ENCODE measurements at regions not wholly inside any gene's neighbourhood (a gene's known extent, or its start where the extent isn't known, plus 50 kb on each side); places are given as distances from the start of the nearest gene placed in this dataset.
A peak's percentile ranks its signal among the peaks of the same experiment; 100 is the strongest.

DNA sequence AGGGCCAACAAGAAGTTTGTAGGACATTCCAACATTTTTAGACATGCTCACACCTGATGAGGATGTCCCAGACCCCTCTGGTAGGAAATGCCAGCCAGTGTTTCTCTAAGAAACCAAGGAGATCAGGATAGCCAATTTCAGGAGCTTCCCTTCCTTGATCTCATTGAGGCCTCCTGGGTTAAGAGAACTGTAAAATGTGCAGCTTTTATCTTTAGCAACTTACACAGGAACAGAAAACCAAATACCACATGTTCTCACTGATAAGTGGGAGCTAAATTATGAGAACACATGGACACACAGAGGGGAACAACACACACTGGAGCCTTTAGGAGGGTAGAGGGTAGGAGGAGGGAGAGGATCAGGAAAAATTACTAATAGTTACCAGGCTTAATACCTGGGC, 99.6 kb upstream of the MAP2 start:
- Histone ChIP-seq H3K27ac (no peak overlapping the region), H3K36me3 (no peaks in the 10 kb centered on the region), H3K4me1 (no peaks in the 10 kb centered on the region), H3K27me3 (no peaks in the 10 kb centered on the region), H3K9me3 (no peaks in the 10 kb centered on the region), H3K4me3 (no peak overlapping the region)
- TF ChIP-seq POLR2A (IDR thresholded peaks at IDR 0.05) (no peak), CTCF (IDR thresholded peaks at IDR 0.05) (no peak)
- DNase-seq: no peak

DNA sequence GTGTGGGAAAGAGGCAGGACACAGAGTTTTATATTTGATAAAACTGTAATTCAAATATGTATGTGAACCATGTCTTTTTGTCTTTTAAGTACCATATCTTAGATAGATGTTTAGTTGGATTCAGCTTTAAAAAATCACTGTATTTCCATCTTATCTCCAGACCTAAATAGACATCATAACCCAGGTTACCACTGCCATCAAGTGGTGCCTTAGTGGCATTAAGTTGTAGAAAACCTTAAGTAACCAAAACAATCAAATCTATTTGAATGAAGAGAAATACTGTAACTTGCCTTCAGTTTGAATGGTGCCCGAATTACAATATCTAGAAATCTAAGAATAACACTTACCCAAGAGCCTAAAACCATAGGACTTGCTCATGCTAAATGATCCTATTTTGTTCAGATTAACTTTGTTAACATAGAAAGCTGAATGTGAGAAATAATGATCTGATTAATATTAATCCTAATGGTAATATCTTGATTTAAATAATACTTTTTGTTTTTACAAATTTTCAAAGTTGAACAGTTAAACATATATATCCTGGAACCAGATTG, 92.5 kb upstream of the MAP2 start:
- Histone ChIP-seq H3K27ac (no peak overlapping the region), H3K4me3 (no peak overlapping the region), H3K36me3 (no peaks in the 10 kb centered on the region), H3K27me3 (no peaks in the 10 kb centered on the region), H3K4me1 (no peaks in the 10 kb centered on the region), H3K9me3 (no peaks in the 10 kb centered on the region)
- DNase-seq: no peak
- TF ChIP-seq CTCF (IDR thresholded peaks at IDR 0.05): peak in 2 of 6 experiments; percentile 14 to 18
- no peak for TF ChIP-seq POLR2A (IDR thresholded peaks at IDR 0.05)

- no peaks in the 10 kb centered on the region for H3K9me3 ChIP-seq
- no peaks in the 10 kb centered on the region for H3K36me3 ChIP-seq
- no peak overlapping the region for H3K27ac ChIP-seq
- TF ChIP-seq POLR2A (IDR thresholded peaks at IDR 0.05) (no peak), CTCF (IDR thresholded peaks at IDR 0.05) (peak in 4 of 6 experiments; percentile 66 to 75 (median 70))
- no peaks in the 10 kb centered on the region for H3K4me1 ChIP-seq
- H3K4me3 ChIP-seq: no peak overlapping the region
- DNase-seq: peak in 2 of 3 donors; percentile 16 to 67
- no peaks in the 10 kb centered on the region for H3K27me3 ChIP-seq
These were observed 89.4 kb upstream of the MAP2 start for GRCh38 chr2:209334188-209335017.

DNA sequence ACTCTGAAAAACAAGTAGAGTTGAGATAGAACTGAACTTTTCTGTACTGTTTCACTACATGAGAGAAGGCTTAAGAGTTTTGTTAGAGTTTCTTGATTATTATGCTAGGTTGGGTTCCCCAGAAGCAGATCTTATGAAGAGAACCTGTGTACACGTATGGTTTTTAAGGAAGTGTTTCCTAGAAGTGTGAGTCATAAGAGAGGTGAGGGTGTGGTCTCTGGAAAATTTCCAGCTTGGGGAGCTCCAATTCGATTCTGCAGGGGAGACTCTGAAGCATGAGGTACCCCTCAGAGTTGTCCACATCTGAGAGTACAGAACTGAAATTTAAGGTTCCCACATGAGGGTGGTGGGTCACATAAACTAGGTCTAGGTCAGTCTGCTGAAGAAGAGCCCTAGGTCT, 83.3 kb upstream of the MAP2 start:
- no peak overlapping the region for H3K4me3 ChIP-seq
- H3K27ac ChIP-seq: no peak overlapping the region
- H3K9me3 ChIP-seq: no peaks in the 10 kb centered on the region
- H3K4me1 ChIP-seq: no peaks in the 10 kb centered on the region
- TF ChIP-seq CTCF (IDR thresholded peaks at IDR 0.05) (no peak), POLR2A (IDR thresholded peaks at IDR 0.05) (no peak)
- H3K36me3 ChIP-seq: no peaks in the 10 kb centered on the region
- no peaks in the 10 kb centered on the region for H3K27me3 ChIP-seq
- no peak for DNase-seq

DNA sequence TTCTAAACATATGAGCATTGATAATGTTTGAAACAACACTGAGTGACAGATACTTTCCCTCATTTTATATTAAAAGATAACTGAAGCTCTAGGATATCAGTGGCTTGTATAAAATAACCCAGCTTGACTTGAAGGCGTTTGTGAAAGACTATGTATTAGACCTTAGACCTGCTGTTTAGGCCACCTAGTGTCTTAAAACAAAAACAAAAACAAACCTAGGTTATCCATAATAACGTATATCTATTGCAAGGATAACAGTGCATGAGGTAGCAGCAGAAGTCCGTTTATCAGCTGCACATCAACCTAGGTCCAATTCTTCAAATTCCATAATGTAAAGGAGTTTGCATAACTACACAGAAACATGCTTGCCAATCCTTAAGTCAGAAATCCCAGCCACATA, 79.5 kb upstream of the MAP2 start:
- Histone ChIP-seq H3K27me3 (no peaks in the 10 kb centered on the region), H3K4me1 (no peaks in the 10 kb centered on the region), H3K36me3 (no peaks in the 10 kb centered on the region), H3K9me3 (no peaks in the 10 kb centered on the region), H3K27ac (no peak overlapping the region), H3K4me3 (no peak overlapping the region)
- TF ChIP-seq CTCF (IDR thresholded peaks at IDR 0.05): no peak
- no peak for TF ChIP-seq POLR2A (IDR thresholded peaks at IDR 0.05)
- no peak for DNase-seq

Measured in Peyer's patch (tissue), 4 donors.